SK-N-SH (cell line): ENCODE measurements at regions not wholly inside any gene's neighbourhood (a gene's known extent, or its start where the extent isn't known, plus 50 kb on each side); places are given as distances from the start of the nearest gene placed in this dataset.

ENCODE experiments used
- CTCF ChIA-PET: fragments of 300-600, 350-600 bp; formaldehyde crosslinking; extraction: SDS; loops from one replicate; lab custom pipeline; 2021; lab: Yijun Ruan, JAX
- POLR2A ChIA-PET: fragments of 350-600 bp; sonication (Branson Sonifier 250); formaldehyde crosslinking; extraction: SDS; loops from one replicate; lab custom pipeline; 2020; ENCODE audit warnings: antibody characterized with exemption, inconsistent platforms; lab: Yijun Ruan, JAX
- DNase-seq: peaks from one replicate; pipeline ENCODE4 v3.0.0; 2012
- H2AFZ ChIP-seq: fragments of 200-600 bp; sonication (generic); 2 replicates; pipeline ENCODE4 v1.8.1; 2016; ENCODE audit warnings: antibody characterized with exemption, mild to moderate bottlenecking, low read depth
- H3F3A ChIP-seq: fragments of 200-600 bp; sonication (generic); replicated peaks from 2 replicates; pipeline ENCODE3; 2016; ENCODE audit warnings: antibody characterized with exemption, mild to moderate bottlenecking; ENCODE audit not compliant: insufficient read depth
- H3K27ac ChIP-seq, 2 experiments: fragments of 200-500 bp in 1 of 2; fragments of 200-600 bp in 1 of 2; sonication (Bioruptor generic) in 1 of 2; sonication (generic), shearing (Covaris generic) in 1 of 2; 2 replicates each; pipeline versions ENCODE4 v1.5.1 to v1.6.1; 2014 to 2016; ENCODE audit warnings: low read depth in 2 of 2, inconsistent platforms in 1 of 2, low read length in 1 of 2, mild to moderate bottlenecking in 1 of 2, mixed read lengths in 1 of 2
- H3K27me3 ChIP-seq: fragments of 200-600 bp; sonication (generic), shearing (Covaris generic); 2 replicates; pipeline ENCODE4 v1.6.1; 2016; ENCODE audit warnings: mixed run types; ENCODE audit not compliant: insufficient read depth
- H3K36me3 ChIP-seq, 2 experiments: fragments of 200-500 bp in 1 of 2; fragments of 200-600 bp in 1 of 2; sonication (Bioruptor generic) in 1 of 2; sonication (generic) in 1 of 2; replicated peaks in 1 of 2; 2 replicates each; pipeline versions ENCODE3 to v1.5.1; 2014 to 2016; ENCODE audit warnings: low read length in 1 of 2, mild to moderate bottlenecking in 1 of 2; ENCODE audit not compliant: insufficient read depth in 2 of 2, control insufficient read depth in 1 of 2
- H3K4me1 ChIP-seq, 2 experiments: fragments of 200-500 bp in 1 of 2; fragments of 200-600 bp in 1 of 2; sonication (Bioruptor generic) in 1 of 2; sonication (generic), shearing (Covaris generic) in 1 of 2; 2 replicates each; pipeline versions ENCODE4 v1.5.1 to v1.6.1; 2014 to 2016; ENCODE audit warnings: low read depth in 1 of 2, low read length in 1 of 2, mixed run types in 1 of 2; ENCODE audit not compliant: insufficient read depth in 2 of 2, control insufficient read depth in 1 of 2
- H3K4me2 ChIP-seq: fragments of 200-600 bp; sonication (generic), shearing (Covaris generic); 2 replicates; pipeline ENCODE4 v1.6.1; 2017; ENCODE audit warnings: mixed run types
- H3K4me3 ChIP-seq, 2 experiments: fragments of 200-500 bp in 1 of 2; fragments of 200-600 bp in 1 of 2; sonication (Bioruptor generic) in 1 of 2; sonication (generic), shearing (Covaris generic) in 1 of 2; 2 replicates each; pipeline versions ENCODE4 v1.5.1 to v1.8.1; 2014 to 2016; ENCODE audit warnings: low read depth in 2 of 2, inconsistent platforms in 1 of 2, low read length in 1 of 2, mild to moderate bottlenecking in 1 of 2, mixed read lengths in 1 of 2, moderate library complexity in 1 of 2
- H3K79me2 ChIP-seq: fragments of 200-600 bp; sonication (generic); 2 replicates; pipeline ENCODE4 v1.8.1; 2017; ENCODE audit warnings: mild to moderate bottlenecking; ENCODE audit not compliant: insufficient read depth
- H3K9ac ChIP-seq: fragments of 200-600 bp; sonication (generic); 2 replicates; pipeline ENCODE4 v1.6.1; 2017; ENCODE audit warnings: mixed run types
- H3K9me2 ChIP-seq: fragments of 200-600 bp; sonication (generic); 2 replicates; pipeline ENCODE4 v1.6.1; 2017; ENCODE audit warnings: mixed run types
- H3K9me3 ChIP-seq: fragments of 200-600 bp; sonication (generic); 2 replicates; pipeline ENCODE4 v1.6.1; 2017; ENCODE audit warnings: mixed run types, mild to moderate bottlenecking, moderate library complexity
- H4K20me1 ChIP-seq: fragments of 200-600 bp; sonication (generic); 2 replicates; pipeline ENCODE4 v1.6.1; 2017; ENCODE audit warnings: mild to moderate bottlenecking, mixed run types; ENCODE audit not compliant: insufficient read depth
- ELF1 ChIP-seq: IDR thresholded peaks from 2 replicates; pipeline ENCODE4 v1.4.0; 2012
- EP300 ChIP-seq, 2 experiments: IDR thresholded peaks; 2 replicates each; pipeline versions ENCODE4 v1.4.0 to v1.6.1; 2012; ENCODE audit warnings: borderline replicate concordance in 1 of 2, low read depth in 1 of 2, low read length in 1 of 2
- EZH2phosphoT487 ChIP-seq: fragments of 200-600 bp; sonication (generic); IDR thresholded peaks from 2 replicates; pipeline ENCODE4 v1.6.1; 2017; ENCODE audit warnings: low read depth, mixed run types, mild to moderate bottlenecking, antibody characterized with exemption, moderate library complexity, borderline replicate concordance
- FOXM1 ChIP-seq: IDR thresholded peaks from 2 replicates; pipeline ENCODE4 v1.4.0; 2012; ENCODE audit warnings: low read depth, mild to moderate bottlenecking
- GATA2 ChIP-seq: sonication (generic); formaldehyde crosslinking; IDR thresholded peaks from 2 replicates; pipeline ENCODE4 v1.5.0; 2020; ENCODE audit warnings: mild to moderate bottlenecking, missing genetic modification reagents
- JUND ChIP-seq: IDR thresholded peaks from 2 replicates; pipeline ENCODE4 v1.4.0; 2012
- MAX ChIP-seq: IDR thresholded peaks from 2 replicates; pipeline ENCODE4 v1.4.0; 2012; ENCODE audit warnings: low read depth
- NFIC ChIP-seq: IDR thresholded peaks from 2 replicates; pipeline ENCODE4 v1.4.0; 2012; ENCODE audit warnings: borderline replicate concordance
- NRF1 ChIP-seq: IDR thresholded peaks from 2 replicates; pipeline ENCODE4 v1.6.1; 2012; ENCODE audit warnings: low read depth, mild to moderate bottlenecking, low read length
- PBX3 ChIP-seq: IDR thresholded peaks from 2 replicates; pipeline ENCODE4; 2012
- RAD21 ChIP-seq: IDR thresholded peaks from 2 replicates; pipeline ENCODE4 v1.6.1; 2012; ENCODE audit warnings: mild to moderate bottlenecking, low read length
- RFX5 ChIP-seq: IDR thresholded peaks from 2 replicates; pipeline ENCODE4 v1.6.1; 2012; ENCODE audit warnings: mild to moderate bottlenecking, improper control_type of control experiment, low read length
- SIN3A ChIP-seq: IDR thresholded peaks from 2 replicates; pipeline ENCODE4 v1.6.1; 2012; ENCODE audit warnings: low read depth, mild to moderate bottlenecking, low read length, moderate library complexity, borderline replicate concordance
- SMC3 ChIP-seq: IDR thresholded peaks from 2 replicates; pipeline ENCODE4 v1.6.1; 2012; ENCODE audit warnings: low read depth, low read length, improper control_type of control experiment
- USF1 ChIP-seq: IDR thresholded peaks from 2 replicates; pipeline ENCODE4 v1.4.0; 2012; ENCODE audit warnings: low read depth, borderline replicate concordance
- USF2 ChIP-seq: fragments of 150-350 bp; IDR thresholded peaks from 2 replicates; pipeline ENCODE4 v1.6.1; 2017; ENCODE audit warnings: antibody characterized with exemption, low read length, low read depth, borderline replicate concordance
- WGBS: methylation state at CpG from one replicate; pipeline ENCODE4 v1.1.6; 2017; ENCODE audit warnings: low lambda C conversion rate; 5-methylcytosine and 5-hydroxymethylcytosine counted together

- Histone ChIP-seq H3K4me1 (no peaks in the 10 kb centered on the region), H3K9me3 (no peaks in the 10 kb centered on the region), H3K9me2 (no peaks in the 10 kb centered on the region), H3F3A (no peaks in the 10 kb centered on the region), H3K27me3 (no peaks in the 10 kb centered on the region), H3K9ac (no peak overlapping the region), H2AFZ (no peak overlapping the region), H3K4me2 (no peak overlapping the region), H3K27ac (no peak overlapping the region), H4K20me1 (no peaks in the 10 kb centered on the region), H3K79me2 (no peaks in the 10 kb centered on the region; the same call in 1 of the 2 replicates)
- POLR2A ChIA-PET, result no interaction called here
- no peak for TF ChIP-seq EP300 (IDR thresholded peaks at IDR 0.05; ENCODE audit: borderline replicate concordance in 1 of 2, low read depth in 1 of 2, low read length in 1 of 2)
- TF ChIP-seq USF1, result no peak
- TF ChIP-seq NFIC, result no peak
- TF ChIP-seq JUND, result no peak
- no peak for TF ChIP-seq EZH2phosphoT487
- no peak for TF ChIP-seq RAD21
- no peak for TF ChIP-seq FOXM1
- TF ChIP-seq USF2, result no peak
- no peak for TF ChIP-seq PBX3
- TF ChIP-seq MAX, result no peak
- TF ChIP-seq GATA2 (CRISPR knock-in tag), result no peak
- no peak for TF ChIP-seq SMC3
- TF ChIP-seq ELF1, result no peak
- no peak for TF ChIP-seq RFX5
- no peak for TF ChIP-seq SIN3A
- TF ChIP-seq NRF1, result no peak
- TF ChIP-seq, all 33 proteins: peak for 0
- no peak for DNase-seq
- CTCF ChIA-PET, result no interaction called here
- H3K4me3 ChIP-seq, result no peak overlapping the region
- WGBS, result 46% methylated on average over 6 of the region's 9 CpGs
- no peaks in the 10 kb centered on the region for H3K36me3 ChIP-seq
Measured at GRCh38 chr4:60611762-60612496, 588.2 kb upstream of the ADGRL3 start.
